OCI-LY3 (cell line): ENCODE measurements at regions not wholly inside any gene's neighbourhood (a gene's known extent, or its start where the extent isn't known, plus 50 kb on each side); places are given as distances from the start of the nearest gene placed in this dataset.

ENCODE experiments used
- H2AFZ ChIP-seq: fragments of 200-600, 300-600 bp; shearing (Covaris generic); 2 replicates; pipeline ENCODE4 v1.6.0; 2014; ENCODE audit warnings: antibody characterized with exemption, low read depth, low read length
- H3K27ac ChIP-seq: fragments of 200-600, 300-600 bp; sonication (generic); 2 replicates; pipeline ENCODE4 v1.5.1; 2014; ENCODE audit warnings: mild to moderate bottlenecking, low read length, moderate library complexity, mixed read lengths
- H3K27me3 ChIP-seq: fragments of 200-600, 300-600 bp; sonication (generic); 2 replicates; pipeline ENCODE4 v1.6.1; 2014; ENCODE audit warnings: low read depth, low read length, mixed read lengths
- H3K36me3 ChIP-seq: fragments of 200-600, 300-600 bp; sonication (generic); replicated peaks from 2 replicates; pipeline ENCODE3; 2014; ENCODE audit warnings: low read depth, low read length, mixed read lengths
- H3K4me1 ChIP-seq: fragments of 300-600, 200-600 bp; sonication (generic); 2 replicates; pipeline ENCODE4 v1.6.1; 2014; ENCODE audit warnings: low read length, mixed read lengths
- H3K4me2 ChIP-seq: fragments of 200-600, 300-600 bp; sonication (generic); 2 replicates; pipeline ENCODE4 v1.6.1; 2014; ENCODE audit warnings: low read length, mixed read lengths
- H3K4me3 ChIP-seq: fragments of 300-600, 200-600 bp; sonication (generic); 2 replicates; pipeline ENCODE4 v1.5.1; 2014; ENCODE audit warnings: antibody characterized with exemption, mild to moderate bottlenecking, low read length, moderate library complexity
- H3K79me2 ChIP-seq: fragments of 300-600, 200-600 bp; shearing (Covaris generic); 2 replicates; pipeline ENCODE4 v1.6.1; 2014; ENCODE audit warnings: mild to moderate bottlenecking, low read length, mixed read lengths
- H3K9ac ChIP-seq: fragments of 300-600, 200-600 bp; shearing (Covaris generic); 2 replicates; pipeline ENCODE4 v1.6.0; 2014; ENCODE audit warnings: mild to moderate bottlenecking, low read length, moderate library complexity
- H3K9me3 ChIP-seq: fragments of 200-600, 300-600 bp; shearing (Covaris generic); 2 replicates; pipeline ENCODE4 v1.6.1; 2014; ENCODE audit warnings: low read length, mixed read lengths; ENCODE audit not compliant: insufficient read depth
- H4K20me1 ChIP-seq: fragments of 200-600, 300-600 bp; sonication (generic); 2 replicates; pipeline ENCODE4 v1.6.1; 2016; ENCODE audit warnings: low read length, mixed read lengths; ENCODE audit not compliant: insufficient read depth
- CTCF ChIP-seq: fragments of 200-600, 300-600 bp; sonication (generic); IDR thresholded peaks from 2 replicates; pipeline ENCODE4 v1.5.1; 2014; ENCODE audit warnings: antibody characterized with exemption, low read length, low read depth
- EZH2phosphoT487 ChIP-seq: fragments of 200-600 bp; shearing (Covaris generic); IDR thresholded peaks from 2 replicates; pipeline ENCODE4 v1.6.1; 2018; ENCODE audit warnings: antibody characterized with exemption, mixed run types, low read depth

- Histone ChIP-seq H3K4me2 (no peak overlapping the region), H3K9me3 (no peaks in the 10 kb centered on the region), H3K27me3 (no peaks in the 10 kb centered on the region), H3K79me2 (no peaks in the 10 kb centered on the region), H3K4me3 (no peak overlapping the region), H3K27ac (no peak overlapping the region), H4K20me1 (no peaks in the 10 kb centered on the region), H3K36me3 (no peaks in the 10 kb centered on the region), H3K9ac (no peak overlapping the region), H3K4me1 (peaks cover 8% of the 10 kb centered on the region), H2AFZ (no peak overlapping the region)
- TF ChIP-seq EZH2phosphoT487 (no peak), CTCF (no peak)
Observed at GRCh38 chr13:80618781-80619180, 277.9 kb upstream of the SPRY2 start.

GRCh38 chr13:80612804-80613203 lies 271.9 kb upstream of the SPRY2 start:
- Histone ChIP-seq H3K9me3 (no peaks in the 10 kb centered on the region), H3K4me1 (peaks cover 2% of the 10 kb centered on the region), H3K79me2 (no peaks in the 10 kb centered on the region), H3K27ac (no peak overlapping the region), H3K4me2 (no peak overlapping the region), H4K20me1 (no peaks in the 10 kb centered on the region), H3K4me3 (no peak overlapping the region), H3K9ac (no peak overlapping the region), H2AFZ (no peak overlapping the region), H3K27me3 (no peaks in the 10 kb centered on the region), H3K36me3 (no peaks in the 10 kb centered on the region)
- TF ChIP-seq CTCF, result no peak
- TF ChIP-seq EZH2phosphoT487, result no peak

GRCh38 chr13:80611310-80611709 lies 270.4 kb upstream of the SPRY2 start:
- Histone ChIP-seq H3K36me3 (no peaks in the 10 kb centered on the region), H3K4me1 (no peaks in the 10 kb centered on the region), H4K20me1 (no peaks in the 10 kb centered on the region), H3K27ac (no peak overlapping the region), H3K4me3 (no peak overlapping the region), H3K79me2 (no peaks in the 10 kb centered on the region), H3K9ac (no peak overlapping the region), H3K9me3 (no peaks in the 10 kb centered on the region), H3K27me3 (no peaks in the 10 kb centered on the region), H3K4me2 (no peak overlapping the region), H2AFZ (no peak overlapping the region)
- TF ChIP-seq EZH2phosphoT487 (no peak), CTCF (no peak)

GRCh38 chr13:80605716-80606115 lies 264.8 kb upstream of the SPRY2 start:
- Histone ChIP-seq H3K4me1 (no peaks in the 10 kb centered on the region), H3K4me3 (no peak overlapping the region), H3K79me2 (no peaks in the 10 kb centered on the region), H3K27me3 (no peaks in the 10 kb centered on the region), H3K27ac (no peak overlapping the region), H3K4me2 (no peak overlapping the region), H2AFZ (no peak overlapping the region), H4K20me1 (no peaks in the 10 kb centered on the region), H3K9me3 (no peaks in the 10 kb centered on the region), H3K9ac (no peak overlapping the region), H3K36me3 (no peaks in the 10 kb centered on the region)
- TF ChIP-seq CTCF, result no peak
- TF ChIP-seq EZH2phosphoT487, result no peak
